HCT116 (cell line): ENCODE measurements at regions not wholly inside any gene's neighbourhood (a gene's known extent, or its start where the extent isn't known, plus 50 kb on each side); places are given as distances from the start of the nearest gene placed in this dataset.

Experiments
- EZH2 ChIP-seq: fragments of 200-600 bp; sonication (generic); IDR thresholded peaks from 2 replicates; pipeline ENCODE4 v1.6.1; 2017; ENCODE audit warnings: antibody characterized with exemption, mixed run types
- SP1 ChIP-seq: IDR thresholded peaks from 2 replicates; pipeline ENCODE4 v1.6.1; 2012; ENCODE audit warnings: low read depth
- TF ChIP-seq, protein P1 (sequence below), 3 experiments: fragments of 200-600 bp in 1 of 3; sonication (generic) in 1 of 3; IDR thresholded peaks in 2 of 3; conservative IDR thresholded peaks in 1 of 3; 2 replicates each; pipeline ENCODE4 v1.5.1; 2012 to 2017; ENCODE audit warnings: low read depth in 2 of 3, low read length in 2 of 3, antibody characterized with exemption in 1 of 3, borderline replicate concordance in 1 of 3, control low read depth in 1 of 3, mild to moderate bottlenecking in 1 of 3, mixed read lengths in 1 of 3, mixed run types in 1 of 3, moderate library complexity in 1 of 3; ENCODE audit not compliant: insufficient read depth in 1 of 3

DNA sequence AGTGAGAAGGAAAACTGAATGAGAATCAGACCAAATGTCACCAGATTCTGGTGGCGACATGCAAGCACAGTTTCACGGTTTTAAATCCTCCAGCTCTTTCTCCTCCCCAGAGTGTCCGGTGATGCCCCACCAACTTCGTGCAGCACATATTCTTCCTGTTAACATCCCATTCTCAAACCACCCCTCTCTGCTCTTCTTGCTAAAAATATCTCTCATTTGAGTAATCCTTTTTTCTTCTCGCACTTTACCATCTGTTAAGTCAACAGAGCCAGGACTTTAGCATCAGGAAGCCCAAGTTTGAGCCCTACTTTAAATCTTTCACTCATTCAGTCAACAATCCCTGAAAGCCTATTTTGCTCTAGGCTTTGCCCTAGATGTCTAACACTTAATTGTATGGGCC lies 68.2 kb upstream of the VGLL4 start:
- TF ChIP-seq, protein P1, sequence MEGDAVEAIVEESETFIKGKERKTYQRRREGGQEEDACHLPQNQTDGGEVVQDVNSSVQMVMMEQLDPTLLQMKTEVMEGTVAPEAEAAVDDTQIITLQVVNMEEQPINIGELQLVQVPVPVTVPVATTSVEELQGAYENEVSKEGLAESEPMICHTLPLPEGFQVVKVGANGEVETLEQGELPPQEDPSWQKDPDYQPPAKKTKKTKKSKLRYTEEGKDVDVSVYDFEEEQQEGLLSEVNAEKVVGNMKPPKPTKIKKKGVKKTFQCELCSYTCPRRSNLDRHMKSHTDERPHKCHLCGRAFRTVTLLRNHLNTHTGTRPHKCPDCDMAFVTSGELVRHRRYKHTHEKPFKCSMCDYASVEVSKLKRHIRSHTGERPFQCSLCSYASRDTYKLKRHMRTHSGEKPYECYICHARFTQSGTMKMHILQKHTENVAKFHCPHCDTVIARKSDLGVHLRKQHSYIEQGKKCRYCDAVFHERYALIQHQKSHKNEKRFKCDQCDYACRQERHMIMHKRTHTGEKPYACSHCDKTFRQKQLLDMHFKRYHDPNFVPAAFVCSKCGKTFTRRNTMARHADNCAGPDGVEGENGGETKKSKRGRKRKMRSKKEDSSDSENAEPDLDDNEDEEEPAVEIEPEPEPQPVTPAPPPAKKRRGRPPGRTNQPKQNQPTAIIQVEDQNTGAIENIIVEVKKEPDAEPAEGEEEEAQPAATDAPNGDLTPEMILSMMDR (IDR thresholded peaks at IDR 0.05 in 2 of 3, conservative IDR thresholded peaks at IDR 0.05 in 1 of 3; ENCODE audit: borderline replicate concordance in 1 of 3, insufficient read depth in 1 of 3, low read depth in 2 of 3, low read length in 2 of 3): no peak
- TF ChIP-seq SP1: no peak
- TF ChIP-seq EZH2: no peak
